Stimulated activated CD8-positive, alpha-beta memory T cell treated with anti-CD3 and anti-CD28 coated beads, Interleukin-12 subunit alpha, Interleukin-12 subunit beta, amount 100 ng/mL, for 4 hours (primary cell): ENCODE measurements at regions not wholly inside any gene's neighbourhood (a gene's known extent, or its start where the extent isn't known, plus 50 kb on each side); places are given as distances from the start of the nearest gene placed in this dataset.

Experiments
- DNase-seq: peaks from one replicate; pipeline ENCODE4 v3.0.0-alpha.2; 2020; ENCODE audit warnings: low read depth

DNA sequence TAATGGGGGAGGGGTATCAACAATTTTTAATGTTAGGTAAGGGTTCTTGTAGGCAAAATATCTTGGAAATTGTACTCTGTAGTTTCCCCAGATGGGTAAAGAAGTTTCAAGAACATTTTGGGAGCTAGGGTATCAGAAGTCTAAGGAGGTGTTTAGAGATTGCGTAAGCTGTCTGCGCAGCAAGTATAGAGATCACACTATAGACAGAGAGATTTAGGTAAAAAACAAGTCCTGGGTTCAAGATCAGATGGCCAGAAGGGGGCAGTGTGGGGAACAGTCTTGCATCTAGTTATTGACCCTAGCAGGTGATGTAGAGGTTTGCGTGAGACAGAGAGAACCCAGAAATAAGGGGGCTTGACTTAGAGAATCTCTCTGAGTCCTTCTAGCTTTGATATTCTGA lies 80.8 kb downstream of the S1PR1 start:
- DNase-seq, result no peak

DNA sequence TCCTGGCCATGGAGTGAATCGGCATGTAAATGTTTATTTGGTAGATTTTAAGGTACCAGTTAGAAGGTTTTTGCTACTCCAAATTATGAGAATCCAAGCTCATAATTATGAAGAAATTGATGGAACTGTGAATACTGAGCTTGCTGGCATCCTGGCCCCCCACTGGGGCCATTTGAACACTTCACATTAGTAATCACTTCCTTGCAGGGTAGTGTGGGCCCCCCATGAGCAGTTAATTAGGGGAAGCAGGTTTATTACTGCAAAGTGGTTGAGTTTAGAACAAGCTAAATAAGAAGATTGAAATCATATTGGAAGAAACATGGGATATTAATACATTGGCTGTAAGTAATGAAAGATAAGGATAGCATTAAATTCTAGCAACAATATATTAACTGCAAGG lies 86.7 kb downstream of the S1PR1 start:
- DNase-seq, result no peak

DNA sequence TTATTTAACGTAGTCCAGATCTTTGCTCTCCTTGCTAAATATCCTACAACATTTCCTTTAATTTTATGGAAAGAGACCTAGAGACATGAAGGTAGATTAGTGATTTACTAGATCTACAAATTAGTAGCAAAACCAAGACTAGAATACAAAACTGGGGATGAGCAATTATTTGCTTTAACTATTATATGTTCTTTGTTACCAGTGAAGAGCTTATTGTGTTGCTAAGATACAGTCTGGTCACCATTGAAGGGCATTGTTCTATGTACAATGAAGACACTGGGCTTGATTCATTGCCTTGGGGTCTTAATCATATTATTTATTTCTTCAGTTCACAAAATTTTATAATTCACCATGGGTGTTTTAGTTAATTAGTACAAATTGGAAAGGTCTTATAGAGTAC lies 88.3 kb downstream of the S1PR1 start:
- DNase-seq, result no peak

DNA sequence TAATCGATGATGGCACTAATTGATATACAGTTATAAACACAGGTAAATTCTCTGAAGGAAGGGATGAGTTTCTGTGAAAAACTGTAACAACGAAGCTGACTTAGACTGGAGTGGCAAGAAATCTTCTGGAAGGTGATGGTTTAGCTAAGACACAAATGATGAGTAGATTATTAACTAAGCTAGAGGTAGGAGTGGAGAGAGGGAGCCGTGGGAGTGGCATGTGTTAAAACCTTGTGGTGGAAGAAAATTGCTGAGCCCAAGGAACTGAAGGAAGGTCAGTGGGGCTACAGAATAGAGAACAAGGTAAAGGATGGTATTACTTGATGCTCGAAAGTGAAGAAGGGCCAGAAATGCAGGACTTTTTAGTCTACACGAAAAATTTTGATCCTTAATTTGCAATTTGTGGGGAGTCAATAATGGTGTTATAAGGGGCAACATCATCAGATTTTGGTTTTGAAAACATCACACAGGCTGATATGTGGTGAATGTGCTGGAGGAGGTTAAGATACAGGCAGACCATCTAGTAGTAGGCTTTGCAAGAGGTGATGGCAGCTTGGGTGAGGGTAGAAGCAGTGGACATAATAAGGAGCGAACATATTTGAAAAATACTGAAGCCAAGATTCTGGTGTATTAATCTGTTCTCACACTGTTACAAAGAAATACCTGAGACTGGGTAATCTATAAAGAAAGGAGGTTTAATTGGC lies 93.8 kb downstream of the S1PR1 start:
- DNase-seq, result no peak

DNA sequence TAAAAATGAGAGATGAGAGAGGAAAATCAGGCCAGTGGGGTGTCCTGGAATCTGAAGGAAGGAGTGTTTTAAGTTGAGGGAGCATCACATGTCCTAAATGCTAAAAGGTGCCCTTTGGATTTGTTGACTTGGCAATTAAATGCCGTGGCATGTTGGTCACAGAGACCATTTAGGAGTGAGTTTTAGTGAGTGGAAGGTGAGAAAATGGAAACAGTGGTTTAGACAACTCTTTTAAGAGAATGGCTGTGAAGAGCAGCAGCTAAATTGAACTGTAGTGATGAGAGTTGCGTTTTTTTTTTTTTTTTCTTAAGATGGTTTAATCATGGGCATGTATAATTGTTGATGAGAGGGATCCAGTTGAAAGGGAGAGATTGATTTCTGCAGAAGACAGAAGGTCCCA lies 95.0 kb downstream of the S1PR1 start:
- no peak for DNase-seq

DNA sequence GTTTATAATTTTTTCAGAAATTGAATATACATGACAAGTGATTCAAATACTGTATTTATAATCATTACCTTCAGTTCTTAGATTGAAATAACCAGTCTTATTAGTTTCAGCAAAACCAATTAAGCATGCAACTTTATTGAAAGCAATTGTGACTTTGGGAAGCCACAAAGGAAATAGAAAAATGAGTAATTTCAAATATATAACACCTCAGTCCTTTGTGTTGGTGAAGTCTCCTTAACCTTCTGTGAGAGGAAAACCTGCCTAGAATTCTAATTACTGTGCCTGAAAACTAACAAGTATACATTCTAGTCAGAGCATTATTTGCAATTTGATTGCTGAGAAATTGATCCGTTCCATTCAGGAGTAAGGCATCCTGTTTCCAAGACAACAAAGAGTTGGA lies 95.8 kb downstream of the S1PR1 start:
- no peak for DNase-seq

DNA sequence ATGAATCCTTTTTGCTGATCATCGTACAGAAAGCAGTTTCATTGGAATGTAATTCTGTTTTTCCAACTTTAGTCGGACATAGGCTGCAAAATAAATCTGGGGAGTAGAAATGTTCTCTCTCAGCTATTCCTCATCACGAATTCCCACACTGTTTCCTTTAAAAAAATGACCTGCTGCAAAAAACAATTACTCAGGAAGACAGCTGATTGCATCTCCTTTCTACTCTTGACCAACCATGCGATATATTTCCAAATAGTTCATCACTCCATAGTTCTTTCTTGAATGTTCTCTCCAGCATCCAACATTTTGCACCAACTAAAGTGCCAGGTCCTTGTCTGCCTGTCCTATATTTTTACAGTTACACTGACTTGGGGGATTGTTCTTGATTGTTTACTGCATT lies 96.4 kb downstream of the S1PR1 start:
- DNase-seq, result no peak

DNA sequence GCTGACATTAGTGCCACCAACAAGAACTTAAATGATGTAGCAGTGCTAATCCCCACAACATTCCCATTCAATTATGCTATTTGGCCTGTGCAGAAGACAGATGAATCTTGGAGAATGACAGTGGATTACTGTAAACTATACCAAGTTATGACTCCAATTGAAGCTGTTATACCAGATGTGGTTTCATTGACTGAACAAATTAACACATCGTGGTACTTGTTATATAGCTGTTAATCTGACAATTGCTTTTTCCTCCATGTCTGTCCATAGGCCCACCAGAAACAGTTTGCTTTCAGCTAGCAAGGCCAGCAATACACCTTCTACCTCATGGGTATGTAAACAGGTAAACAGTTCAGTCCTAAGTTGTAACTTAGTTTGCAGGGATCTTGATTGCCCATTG lies 101.1 kb downstream of the S1PR1 start:
- DNase-seq, result no peak

DNA sequence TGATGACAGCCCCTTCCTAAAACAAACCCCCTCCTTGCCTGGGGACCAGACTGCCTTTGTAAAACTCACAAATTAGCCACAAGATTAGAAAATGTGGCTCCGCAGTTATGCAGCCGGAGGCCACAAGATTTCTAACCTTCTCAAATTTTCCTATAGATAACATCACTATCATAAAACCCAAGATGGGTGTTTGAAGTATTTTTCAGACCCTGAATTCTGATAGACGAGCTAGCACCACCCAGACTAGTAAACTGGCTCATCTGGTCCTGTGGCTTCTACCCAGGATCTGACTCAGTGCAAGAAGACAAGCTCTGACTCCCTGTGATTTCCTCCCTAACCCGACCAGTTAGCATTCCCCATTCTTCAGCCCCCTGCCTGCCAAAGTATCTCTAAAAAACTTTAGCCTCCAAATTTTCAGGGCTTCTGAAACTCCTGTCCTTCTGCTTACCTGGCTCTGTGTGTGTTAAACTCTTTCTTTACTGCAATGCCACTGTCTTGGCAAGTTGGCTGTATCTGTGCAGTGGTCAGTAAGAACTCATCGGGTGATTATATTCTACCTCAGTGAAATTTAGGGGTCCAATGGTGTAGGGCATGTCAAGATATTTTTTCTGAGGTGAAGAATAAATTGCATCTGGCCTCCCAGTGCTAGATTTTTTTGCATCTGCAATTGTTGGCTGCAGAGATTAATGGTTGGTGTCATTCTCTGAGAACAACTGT lies 102.1 kb downstream of the S1PR1 start:
- DNase-seq, result peak; percentile 2

DNA sequence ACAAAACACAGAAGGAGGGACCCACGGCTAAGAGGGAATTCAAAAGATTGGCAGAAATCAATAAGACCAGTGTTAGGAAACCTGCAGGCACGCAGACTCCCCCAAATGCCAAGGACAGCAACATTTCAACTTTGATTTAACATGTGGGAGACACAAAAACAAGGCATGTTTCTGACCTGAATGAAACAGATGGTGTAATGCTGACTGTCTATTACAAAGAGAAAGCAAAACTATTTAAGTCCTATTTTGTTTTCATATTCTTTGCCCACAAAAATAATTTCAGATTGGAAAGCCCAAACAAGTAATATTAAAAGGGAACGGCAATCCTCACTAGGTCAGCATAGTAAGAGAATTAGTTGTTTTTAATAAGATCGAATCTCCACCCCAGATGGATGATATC lies 107.9 kb downstream of the S1PR1 start:
- no peak for DNase-seq

DNA sequence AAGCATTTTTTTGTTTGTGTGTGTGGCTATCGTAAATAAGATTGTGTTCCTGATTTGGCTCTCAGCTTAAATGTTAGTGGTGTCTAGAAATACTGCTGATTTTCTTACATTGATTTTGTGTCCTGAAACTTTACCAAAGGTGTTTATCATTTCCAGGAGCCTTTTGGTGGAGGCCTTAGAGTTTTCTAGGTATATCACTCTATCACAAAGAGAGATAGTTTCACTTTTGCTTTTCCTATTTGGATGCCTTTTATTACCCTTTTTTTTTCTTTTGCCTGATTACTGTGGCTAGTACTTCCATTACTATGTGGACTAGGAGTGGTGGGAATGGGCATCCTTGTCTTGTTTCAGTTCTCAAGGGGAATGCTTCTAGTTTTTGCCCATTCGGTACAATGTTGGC lies 109.6 kb downstream of the S1PR1 start:
- no peak for DNase-seq

DNA sequence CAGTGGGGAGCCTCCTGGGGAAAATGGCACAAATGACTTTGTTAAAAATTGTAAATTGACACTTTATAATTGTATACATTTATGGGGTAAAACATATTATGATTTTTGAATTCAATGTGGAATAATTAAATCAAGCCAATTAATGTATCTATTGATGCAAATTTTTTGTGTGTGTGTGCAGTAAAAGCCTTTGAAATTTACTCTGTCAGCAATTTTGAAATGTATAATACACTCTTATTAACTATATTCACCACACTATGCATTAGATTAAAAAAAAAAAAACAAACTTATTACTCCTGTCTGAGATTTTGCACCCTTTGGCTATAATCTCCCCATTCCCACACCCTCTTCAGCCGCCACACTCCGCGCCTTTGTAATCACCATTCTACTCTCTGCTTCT lies 119.2 kb downstream of the S1PR1 start:
- DNase-seq, result no peak

DNA sequence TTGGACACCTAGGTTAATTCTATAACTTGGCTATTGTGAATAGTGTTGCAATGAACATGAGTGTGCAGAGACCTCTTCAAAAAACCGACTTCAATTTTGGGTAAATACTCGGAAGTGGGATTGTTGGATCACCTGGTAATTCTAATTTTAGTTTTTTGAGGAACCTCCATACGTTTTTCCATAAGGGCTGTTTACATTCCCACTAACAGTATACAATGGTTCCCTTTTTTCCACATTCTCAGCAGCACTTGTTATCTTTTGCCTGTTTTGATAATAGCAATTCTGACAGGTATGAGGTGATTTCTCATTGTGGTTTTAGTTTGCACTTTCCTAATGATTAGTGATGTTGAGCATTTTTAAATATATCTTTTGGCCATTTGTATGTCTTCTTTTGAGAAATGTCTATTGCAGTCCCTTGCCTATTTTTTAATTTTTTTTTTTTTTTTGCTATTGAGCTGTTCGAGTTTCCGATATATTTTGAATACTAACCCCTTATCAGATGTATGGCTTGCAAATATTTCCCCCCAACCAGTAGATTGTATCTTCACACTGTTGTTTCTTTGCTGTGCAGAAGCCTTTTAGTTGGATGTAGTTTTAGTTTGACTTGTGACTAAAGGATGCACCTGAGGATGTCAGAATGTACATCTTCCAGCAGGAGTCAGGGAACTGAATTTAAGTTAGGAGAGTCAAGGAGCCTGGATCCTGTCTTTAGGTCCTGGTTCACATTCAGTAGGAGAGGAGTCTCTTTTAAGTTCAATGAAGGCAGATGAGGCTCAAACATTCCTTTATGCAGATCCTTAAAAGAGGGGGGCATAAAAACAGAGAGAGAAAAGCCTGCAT lies 120.0 kb downstream of the S1PR1 start:
- no peak for DNase-seq

DNA sequence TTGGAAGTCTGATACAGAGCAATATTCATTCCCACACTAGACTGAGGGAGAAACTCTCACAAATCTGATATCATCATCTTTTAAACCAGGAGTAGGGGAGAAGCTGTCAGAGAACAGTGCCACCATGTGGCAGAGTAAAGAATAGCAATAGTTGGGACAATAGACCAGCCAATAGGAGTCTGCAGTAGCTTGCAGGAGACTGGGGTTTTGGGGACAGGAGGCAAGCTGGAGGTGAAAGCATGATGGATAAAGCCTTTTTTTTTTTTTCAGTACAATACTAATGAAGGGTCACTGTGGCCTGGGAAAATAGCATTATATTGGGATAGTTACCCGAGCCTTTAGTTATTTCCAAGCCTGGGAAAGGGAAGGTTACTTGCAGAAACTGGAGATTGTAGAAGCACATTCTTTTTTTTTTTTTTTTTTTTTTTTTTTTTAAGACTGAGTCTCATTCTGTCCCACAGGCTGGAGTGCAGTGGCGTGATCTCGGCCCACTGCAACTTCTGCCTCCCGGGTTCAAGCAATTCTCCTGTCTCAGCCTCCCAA lies 120.7 kb downstream of the S1PR1 start:
- peak; percentile 20 for DNase-seq

DNA sequence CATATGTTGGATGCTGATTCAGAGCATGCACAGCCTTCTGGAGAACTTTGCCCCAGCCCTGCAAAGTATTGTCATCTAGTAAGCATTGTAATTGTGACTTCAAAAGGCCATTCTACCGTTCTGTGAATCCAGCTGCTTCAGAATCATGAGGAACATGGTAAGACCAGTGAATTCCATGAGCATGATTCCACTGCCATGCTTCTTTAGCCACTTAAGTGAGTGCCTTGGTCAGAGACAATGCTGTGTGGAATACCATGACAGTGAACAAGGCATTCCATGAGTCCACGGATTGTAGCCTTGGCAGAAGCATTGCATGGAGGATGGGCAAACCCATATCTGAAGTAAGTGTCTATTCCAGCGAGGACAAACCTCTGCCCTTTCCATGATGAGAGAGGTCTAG lies 123.7 kb downstream of the S1PR1 start:
- no peak for DNase-seq

DNA sequence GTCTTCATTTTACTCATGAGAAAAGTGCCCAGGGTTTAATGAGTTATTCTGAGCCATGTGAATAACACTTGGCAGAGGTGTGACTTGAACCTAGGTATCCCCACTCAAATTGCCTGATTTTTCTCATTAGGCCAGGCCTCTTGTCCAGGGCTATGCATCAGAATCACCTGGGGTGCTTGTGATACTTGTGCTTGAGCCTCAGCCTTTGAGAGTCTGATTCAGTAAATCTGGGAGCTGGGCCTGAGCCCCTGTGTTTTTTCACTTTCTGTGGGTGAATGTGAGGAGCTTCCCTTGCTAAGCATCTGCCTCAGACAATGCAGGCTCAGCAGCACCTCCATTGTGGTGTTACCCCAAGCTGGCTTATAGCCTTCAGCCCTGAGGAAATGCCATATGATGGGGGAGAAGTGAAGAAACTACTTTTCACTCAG lies 127.1 kb downstream of the S1PR1 start:
- no peak for DNase-seq

DNA sequence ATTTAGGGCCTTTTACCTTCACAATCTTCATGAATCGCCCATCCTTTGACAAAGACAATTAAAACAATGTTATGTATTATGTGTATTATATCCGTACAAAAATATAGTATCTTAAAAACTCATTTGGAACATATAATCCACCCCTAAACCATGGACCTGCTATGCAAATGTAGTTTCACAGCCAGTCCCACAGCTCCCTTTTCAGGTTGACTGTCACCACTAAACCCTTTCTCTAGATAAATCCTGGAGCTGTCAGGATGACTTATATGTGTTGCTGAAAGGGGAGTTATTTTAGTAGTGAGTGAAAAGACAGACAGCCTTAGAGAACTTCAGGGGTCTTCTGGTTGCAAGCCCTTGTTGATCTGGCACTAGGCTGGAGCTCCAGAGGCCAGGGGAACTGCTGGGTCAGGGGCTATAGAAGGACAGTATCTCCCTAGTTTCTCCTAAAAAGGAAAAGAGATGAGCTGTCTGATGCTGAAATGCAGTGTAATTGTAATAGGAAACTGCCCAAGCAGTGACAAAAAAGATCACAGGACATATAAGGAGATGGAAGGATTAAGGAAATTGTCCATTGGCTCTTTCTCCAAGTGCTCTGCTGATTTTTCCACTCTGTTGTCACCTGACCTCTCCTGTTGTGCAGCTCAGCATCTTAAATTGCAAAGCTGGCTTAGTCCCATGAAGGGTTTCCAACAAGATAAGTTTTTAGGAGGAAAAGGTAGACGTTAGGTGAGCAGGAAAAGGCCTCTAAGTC lies 127.7 kb downstream of the S1PR1 start:
- DNase-seq, result no peak

DNA sequence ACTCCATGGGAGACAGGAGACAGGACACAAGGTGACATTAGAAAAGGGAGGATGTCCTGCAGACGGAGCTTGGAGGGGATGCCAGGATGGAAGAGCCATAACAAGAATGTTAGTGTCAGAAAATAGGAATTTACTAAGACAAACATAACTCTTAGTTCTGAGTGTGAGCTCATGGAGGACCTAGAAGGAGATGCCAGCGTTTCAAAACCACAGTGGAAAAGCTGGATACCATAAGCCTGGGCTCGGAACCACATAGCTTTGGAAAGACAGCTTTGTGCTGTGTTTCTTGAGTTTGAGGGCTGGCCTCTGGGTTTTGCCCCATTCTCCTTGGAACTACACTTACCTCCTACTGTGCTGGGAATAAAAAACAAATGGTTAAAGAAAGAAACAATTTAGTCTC lies 128.4 kb downstream of the S1PR1 start:
- DNase-seq, result no peak

DNA sequence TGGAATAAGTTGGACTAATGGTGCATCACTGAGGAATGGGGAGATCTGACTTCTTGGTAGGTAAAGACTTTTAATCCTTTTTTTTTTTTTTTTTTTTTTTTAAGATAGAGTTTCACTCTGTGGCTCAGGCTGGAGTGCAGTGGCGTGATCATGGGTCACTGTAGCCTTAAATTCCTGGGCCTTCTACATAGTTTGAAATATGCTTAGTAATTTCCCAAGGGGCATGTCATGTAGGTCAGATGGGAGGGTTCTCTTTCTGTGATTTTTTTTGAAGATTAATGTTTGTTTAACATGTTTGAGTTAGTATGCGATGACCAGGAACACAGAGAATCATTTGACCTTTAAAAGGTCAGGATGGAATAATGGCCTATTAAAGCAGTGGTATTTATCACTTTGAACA lies 129.1 kb downstream of the S1PR1 start:
- DNase-seq, result no peak

DNA sequence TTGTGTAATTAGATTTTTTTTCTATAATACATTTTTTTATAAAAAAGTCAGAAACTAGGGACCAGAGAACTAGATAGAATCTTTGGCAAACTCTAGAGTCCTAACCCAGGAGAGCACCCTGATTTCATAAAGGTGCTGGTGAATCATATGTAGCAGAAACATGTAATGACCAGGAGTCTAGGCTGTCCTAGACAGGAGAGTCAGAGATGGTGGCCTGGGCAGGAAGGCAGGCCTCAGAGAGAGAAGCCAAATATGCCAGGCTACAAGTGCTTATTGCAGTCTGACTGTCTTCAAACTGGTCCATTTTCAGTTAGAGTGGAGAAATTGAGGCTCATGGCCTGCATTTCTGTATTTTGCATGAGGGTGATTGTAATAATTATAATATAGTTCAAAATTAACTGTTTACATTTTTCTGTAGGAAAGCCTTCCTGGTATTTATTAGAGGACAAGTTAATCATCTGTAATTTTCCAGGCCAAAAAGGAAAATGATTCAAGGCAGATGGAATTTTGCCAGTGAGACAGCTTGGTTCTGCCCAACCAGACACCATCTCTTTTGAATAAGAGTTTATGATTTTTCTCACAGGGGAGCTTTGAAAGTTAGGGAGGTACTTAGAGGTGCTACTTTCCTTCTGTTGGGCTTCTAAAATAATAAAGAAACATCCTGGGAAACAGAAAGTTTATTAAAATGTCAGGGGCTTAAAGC lies 129.8 kb downstream of the S1PR1 start:
- DNase-seq, result no peak

DNA sequence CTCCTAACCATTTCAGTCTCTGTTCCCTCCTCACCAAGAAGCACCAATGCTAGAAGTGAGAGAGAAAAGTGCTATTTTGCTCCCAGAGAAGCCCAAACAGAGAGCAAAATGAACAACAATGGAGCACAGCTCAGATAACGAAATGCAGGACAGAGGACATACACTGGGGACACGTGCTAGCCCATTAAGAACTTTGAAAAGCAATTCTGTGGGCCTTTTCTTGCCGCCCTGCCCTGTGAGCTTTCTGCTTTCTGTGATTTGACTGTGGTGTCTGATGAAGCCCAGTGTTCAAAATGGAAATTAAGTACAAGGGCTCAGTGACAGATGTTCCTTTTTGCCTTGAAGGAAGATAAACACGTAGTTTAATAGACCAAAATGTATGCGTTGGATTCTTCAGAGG lies 130.8 kb downstream of the S1PR1 start:
- no peak for DNase-seq
